ENCODE measurements at regions not wholly inside any gene's neighbourhood (a gene's known extent, or its start where the extent isn't known, plus 50 kb on each side); places are given as distances from the start of the nearest gene placed in this dataset.

GRCh38 chr1:189438808-189439207 is 1038.9 kb downstream of the BRINP3 start:
- no peak for DNase-seq

DNA sequence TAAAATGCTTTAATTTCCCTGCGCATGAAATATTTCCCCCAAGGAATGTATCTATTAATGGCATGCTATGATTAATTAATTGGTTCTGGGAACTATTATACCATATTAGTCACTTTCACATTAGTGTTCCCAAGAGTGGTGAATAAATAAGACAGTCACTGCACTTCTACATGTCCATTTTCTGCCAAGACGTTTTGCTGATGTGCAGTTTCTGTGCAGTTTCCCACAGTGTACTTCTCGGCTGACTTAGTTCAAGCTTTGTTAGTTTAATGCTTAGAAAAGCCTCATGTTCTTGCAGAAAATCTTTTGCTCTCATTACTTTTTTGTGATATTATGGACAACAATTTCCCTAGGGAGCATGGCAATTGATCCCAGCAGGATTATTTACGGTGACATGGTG is 1014.5 kb downstream of the BRINP3 start:
- DNase-seq: no peak

DNA sequence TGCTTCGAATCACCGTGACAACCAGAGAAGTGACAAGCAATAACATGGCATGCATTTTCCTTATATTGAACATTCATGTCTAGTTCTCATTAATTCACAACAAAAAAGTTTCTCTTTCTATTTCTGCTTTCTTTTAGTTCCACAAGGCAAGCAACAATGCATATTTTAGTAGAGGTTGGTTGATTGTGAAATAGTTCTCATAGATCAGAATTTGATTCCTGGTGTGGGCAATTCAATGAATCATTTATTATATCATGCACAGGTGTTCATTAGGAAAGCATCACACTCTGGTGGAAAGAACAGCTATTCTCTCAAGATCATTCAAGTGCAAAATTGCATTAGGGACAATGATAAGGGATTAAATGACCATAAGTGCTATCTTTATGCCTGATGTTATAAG is 980.9 kb downstream of the BRINP3 start:
- DNase-seq: peak in 1 of 2 experiments; percentile 27

DNA sequence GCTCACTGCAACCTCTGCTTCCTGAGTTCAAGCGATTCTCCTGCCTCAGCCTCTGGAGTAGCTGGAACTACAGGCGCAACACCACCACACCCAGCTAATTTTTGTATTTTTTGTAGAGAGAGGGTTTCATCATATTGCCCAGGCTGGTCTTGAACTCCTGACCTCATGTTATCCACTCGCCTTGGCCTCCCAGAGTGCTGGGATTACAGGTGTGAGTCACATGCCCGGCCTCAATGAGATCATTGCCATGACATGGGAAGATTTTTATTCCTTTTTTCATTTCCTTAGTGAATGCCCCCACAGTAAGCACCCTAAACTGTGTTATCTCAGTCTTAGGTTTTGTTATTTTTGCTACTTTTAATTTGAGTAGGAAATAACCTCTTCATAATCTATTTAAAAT is 977.9 kb downstream of the BRINP3 start:
- no peak for DNase-seq

GRCh38 chr1:189500778-189501177 is 976.9 kb downstream of the BRINP3 start:
- peak in 1 of 2 experiments; percentile 0 for DNase-seq

- no peak for DNase-seq
These were observed 966.8 kb downstream of the BRINP3 start for GRCh38 chr1:189510827-189511226.

DNA sequence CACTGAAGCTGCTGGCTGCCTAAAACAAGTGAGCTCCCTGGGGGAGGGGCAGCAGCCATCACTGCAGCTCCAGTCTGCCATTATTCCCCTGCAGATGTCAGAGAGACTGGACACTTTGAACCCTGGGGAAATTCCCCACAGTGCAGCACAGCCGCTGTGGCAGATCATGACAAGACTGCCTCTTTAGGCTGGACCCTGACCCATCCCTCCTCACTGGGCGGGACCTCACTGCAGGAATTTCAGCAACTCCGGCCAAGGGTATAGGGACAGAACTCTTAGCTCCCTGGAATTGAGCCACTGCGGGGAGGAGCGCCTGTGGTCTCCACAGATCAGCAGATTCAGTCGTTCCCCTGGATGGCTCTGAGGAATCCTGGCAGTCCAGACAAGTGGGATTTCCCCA is 964.6 kb downstream of the BRINP3 start:
- DNase-seq: no peak

- DNase-seq: no peak
These were observed 955.2 kb downstream of the BRINP3 start for GRCh38 chr1:189522441-189522840.

DNA sequence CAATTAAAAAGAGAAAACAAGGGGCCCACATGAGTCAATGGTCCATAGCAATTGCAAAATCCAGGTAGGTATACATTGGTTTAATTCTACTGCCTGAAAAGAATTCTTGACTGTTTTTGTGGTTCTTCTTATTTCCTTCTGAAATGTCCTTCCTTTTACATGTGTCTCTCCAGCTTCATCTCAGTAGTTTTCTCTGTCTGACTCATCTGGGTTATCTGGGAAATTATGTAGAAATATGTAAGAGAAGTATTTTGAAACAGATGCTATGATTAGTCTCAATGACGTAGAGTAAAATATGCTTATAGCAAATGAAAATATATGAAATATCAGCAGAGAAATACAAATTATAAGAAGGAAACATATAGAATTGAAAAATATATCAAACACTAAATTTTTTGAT is 953.2 kb downstream of the BRINP3 start:
- DNase-seq: no peak

DNA sequence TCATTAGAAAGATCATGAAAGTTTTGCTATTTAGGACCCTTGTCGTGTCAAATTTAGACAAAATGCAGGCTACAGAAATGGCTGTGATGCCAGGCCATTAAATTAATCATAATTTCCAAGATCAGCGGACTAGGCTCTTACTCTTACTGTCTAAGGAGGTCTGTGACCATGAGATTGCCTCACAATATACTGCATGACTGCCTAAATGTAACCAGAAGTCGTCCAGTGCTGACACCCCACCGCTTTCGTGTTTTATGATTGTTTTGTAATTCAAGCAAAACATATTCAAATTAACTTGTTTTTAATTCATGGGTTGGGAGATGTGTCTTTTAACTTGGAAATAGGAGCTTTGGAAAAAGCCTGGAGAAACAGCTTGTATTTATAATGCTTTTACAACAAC is 947.5 kb downstream of the BRINP3 start:
- DNase-seq: no peak

- no peak for DNase-seq
These were observed 939.4 kb downstream of the BRINP3 start for GRCh38 chr1:189538271-189538670.

- DNase-seq: no peak
These were observed 927.2 kb downstream of the BRINP3 start for GRCh38 chr1:189550498-189550897.

DNA sequence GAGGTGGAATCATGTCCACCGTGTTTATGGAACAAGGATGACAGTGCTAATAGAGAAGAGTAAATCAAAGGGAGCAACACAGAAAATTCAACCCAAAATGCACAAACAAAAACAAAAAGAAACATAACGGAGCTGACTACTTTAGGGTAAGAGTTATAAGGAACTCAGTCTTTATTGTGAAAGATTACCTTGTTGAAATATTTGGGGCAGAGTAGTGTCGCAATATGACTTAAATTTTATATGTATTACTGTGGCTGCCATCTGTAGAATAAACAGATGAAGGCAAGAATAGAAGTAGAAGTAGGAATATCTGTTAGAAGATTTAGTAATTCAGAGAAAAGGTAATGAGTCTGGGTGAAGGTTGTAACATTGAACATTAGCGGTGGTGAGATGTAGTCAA is 913.9 kb downstream of the BRINP3 start:
- DNase-seq: no peak

- no peak for DNase-seq
These were observed 909.8 kb downstream of the BRINP3 start for GRCh38 chr1:189567890-189568289.

DNA sequence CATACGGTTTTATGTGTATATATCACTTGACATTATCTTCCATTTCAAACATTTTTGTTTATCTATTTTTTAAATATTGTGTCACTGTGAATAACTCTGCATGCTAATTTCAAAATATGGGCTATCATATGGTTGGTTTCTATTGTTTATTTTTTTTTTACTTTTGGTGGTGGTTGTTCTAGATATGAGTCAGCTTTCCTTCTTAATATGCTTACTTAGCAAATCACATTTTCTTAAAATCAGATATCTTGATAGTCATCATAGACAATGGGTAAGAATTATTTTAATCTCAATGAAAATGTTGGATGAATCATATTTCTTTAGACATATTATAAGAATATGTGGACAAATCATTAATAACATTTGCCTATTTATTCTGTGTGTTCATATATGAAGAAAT is 881.5 kb downstream of the BRINP3 start:
- DNase-seq: no peak

DNA sequence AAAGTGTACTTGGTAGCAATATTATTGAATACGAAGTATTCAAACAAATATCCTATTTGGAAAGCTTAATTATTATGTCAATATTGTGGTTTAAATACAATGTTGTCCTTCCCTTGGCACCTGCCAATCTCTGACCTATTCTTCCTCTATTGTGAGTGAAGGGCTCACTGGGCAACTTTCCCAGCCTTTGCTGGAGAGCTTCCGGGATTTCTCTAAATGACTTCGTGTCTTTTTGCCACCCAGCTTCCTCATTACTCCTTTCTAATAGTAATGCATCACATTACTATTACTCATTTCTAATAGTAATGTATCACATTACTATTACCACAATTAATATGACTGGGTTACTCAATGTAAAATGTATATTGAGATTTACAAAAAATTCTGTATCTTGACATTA is 880.6 kb downstream of the BRINP3 start:
- DNase-seq: no peak

DNA sequence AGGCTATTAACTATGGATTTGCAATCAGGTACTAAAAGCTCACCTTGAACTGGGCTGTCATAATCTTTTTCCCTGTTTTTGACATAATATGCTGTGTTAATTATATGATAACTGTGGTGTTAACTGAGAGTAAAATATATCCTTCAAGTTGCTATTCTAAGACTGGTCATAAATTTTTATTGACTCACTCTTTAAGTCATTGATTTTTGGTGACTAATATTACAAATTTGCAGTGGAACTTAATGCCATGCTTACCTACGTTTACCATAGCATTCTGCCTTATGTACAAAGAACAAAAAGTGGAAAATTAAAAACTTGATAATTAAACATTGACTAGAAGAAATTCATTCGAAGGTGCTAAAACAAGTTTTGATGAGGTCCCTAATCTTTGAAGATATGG is 872.4 kb downstream of the BRINP3 start:
- DNase-seq: no peak

GRCh38 chr1:189606047-189606446 is 871.6 kb downstream of the BRINP3 start:
- DNase-seq: no peak

- DNase-seq: no peak
These were observed 870.7 kb downstream of the BRINP3 start for GRCh38 chr1:189606795-189607476.

DNA sequence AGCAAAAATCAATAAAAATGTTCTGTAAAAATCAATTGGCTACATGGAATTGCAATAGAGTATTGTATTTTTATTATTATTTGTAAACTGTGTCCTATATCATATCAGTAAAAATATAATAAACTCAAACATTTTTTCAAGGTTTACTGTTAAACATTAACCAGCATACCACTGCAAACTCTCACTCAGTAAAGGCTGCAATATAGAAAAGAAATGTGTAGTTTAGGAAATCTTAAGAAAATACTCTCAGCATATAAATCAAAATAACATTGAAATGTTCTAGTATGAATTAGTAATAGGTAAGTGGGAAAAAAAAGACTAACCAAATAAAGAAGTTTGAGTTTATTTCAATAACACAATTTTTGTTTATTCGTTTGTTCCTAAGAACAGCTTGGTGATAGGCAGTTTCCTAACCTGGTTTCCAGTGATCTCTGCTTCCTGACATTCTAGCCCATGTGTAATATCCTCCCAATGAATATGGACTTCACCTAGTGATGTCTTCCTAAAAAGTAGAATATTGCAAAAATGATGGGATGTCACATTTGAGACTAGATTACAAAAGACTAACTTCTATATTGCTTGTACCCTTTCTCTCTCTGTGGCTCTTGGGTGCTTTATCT is 870.1 kb downstream of the BRINP3 start:
- DNase-seq: no peak

DNA sequence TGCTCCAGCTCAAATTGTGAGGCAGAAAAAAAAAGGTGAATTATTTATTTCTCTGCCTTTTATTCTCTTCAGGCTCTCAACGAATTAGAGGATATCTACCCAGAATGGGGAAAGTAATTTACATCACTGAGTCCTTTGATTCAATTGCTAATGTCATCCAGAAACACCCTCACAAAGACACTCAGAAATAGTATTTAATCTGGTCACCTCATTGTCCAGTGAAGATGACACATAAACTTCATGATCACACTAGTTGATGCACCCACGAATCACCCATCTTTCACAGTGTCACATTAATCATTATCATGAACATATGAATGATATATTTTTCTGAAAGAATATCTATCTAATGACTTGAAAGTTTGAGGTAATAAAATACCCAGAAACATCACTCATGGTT is 868.5 kb downstream of the BRINP3 start:
- no peak for DNase-seq

DNA sequence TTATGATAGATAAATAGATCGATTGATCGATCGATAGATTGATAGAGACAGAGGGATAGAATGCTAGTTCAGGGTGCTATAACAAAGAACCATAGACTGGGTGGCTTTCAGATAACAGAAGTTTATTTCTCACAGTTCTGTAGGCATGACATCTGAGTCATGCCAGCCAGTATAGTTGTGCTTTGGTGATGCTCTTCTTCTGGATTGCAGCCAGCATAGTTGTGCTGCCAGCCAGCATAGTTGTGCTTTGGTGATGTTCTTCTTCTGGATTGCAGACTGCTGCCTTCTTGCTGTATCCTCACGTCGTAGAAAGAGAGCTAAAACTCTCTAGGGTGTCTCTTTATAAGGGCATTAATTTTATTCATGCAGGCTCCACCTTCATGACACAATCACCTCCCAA is 860.8 kb downstream of the BRINP3 start:
- no peak for DNase-seq

DNA sequence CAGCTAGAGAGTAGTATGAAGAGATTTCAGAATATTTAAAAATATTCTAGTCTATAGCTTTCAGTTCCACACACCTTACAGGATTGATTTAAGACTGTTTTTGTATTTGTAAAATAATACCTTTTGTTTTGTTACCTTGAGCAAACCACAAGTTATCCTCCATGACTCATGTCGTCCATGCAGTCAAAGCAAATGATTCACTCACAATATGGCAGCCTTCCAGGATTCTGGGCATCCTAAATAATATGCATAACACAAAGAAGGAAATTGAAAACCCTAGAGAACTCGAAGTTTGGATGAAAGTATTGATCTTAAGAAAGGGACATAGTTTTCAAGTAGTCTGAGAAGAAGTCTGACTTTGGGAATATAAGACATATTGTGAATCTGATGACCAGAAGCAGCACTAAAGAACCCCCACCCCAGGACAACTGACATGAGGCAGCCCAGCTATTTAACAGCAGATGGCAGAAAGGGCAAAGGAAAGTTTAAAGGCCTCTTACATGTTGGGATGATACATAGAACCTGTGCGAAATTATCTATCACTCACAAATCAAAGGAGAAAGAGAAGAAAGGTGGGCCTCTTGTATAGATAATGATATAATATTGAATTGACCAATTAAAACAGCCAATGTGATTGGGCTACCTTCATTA is 857.9 kb downstream of the BRINP3 start:
- no peak for DNase-seq

GRCh38 chr1:189620471-189620870 is 857.2 kb downstream of the BRINP3 start:
- no peak for DNase-seq

- DNase-seq: no peak
These were observed 854.3 kb downstream of the BRINP3 start for GRCh38 chr1:189623336-189623735.
